ENCODE measurements at regions not wholly inside any gene's neighbourhood (a gene's known extent, or its start where the extent isn't known, plus 50 kb on each side); places are given as distances from the start of the nearest gene placed in this dataset.

GRCh38 chr2:59567151-59567550 is 986.3 kb downstream of the BCL11A start:
- Histone ChIP-seq H3K23me2 (ENCODE audit: low read depth, low read length) (no peaks in the 10 kb centered on the region; the same call in 1 of the 2 replicates), H3K4me1 (replicated peaks in 1 of 4; ENCODE audit: control insufficient read depth in 3 of 4, insufficient read depth in 4 of 4, low read length in 3 of 4) (no peaks in the 10 kb centered on the region; a peak in 1 of 7 replicates), H3K79me1 (ENCODE audit: low read depth, low read length) (no peaks in the 10 kb centered on the region), H3K4me3 (ENCODE audit: extremely low read depth in 1 of 4, insufficient read depth in 2 of 4, low read depth in 3 of 4, low read length in 4 of 4) (no peak overlapping the region), H3K9me3 (ENCODE audit: insufficient read depth in 2 of 2, low read depth in 1 of 2, low read length in 1 of 2) (no peaks in the 10 kb centered on the region), H2BK15ac (ENCODE audit: low read length) (no peak overlapping the region), H3K4ac (replicated peaks; ENCODE audit: insufficient read length, low read depth, low read length) (no peak overlapping the region), H2BK120ac (replicated peaks; ENCODE audit: low read depth, low read length) (no peak overlapping the region), H4K91ac (replicated peaks; ENCODE audit: insufficient read length, low read length) (no peak overlapping the region), H4K20me1 (replicated peaks in 1 of 2; ENCODE audit: control insufficient read depth in 1 of 2, insufficient read depth in 2 of 2, low read length in 2 of 2) (no peaks in the 10 kb centered on the region), H2BK20ac (ENCODE audit: low read length) (no peak overlapping the region), H3K27me3 (replicated peaks in 1 of 4; ENCODE audit: control insufficient read depth in 3 of 4, extremely low read depth in 1 of 4, insufficient read depth in 3 of 4, low read length in 3 of 4) (no peaks in the 10 kb centered on the region), H2AFZ (ENCODE audit: low read length) (no peak overlapping the region), H2AK5ac (ENCODE audit: low read depth, low read length) (no peak overlapping the region), H3K36me3 (ENCODE audit: control insufficient read depth in 2 of 4, insufficient read depth in 4 of 4, low read length in 3 of 4) (no peaks in the 10 kb centered on the region), H4K5ac (ENCODE audit: insufficient read length, low read depth, low read length) (no peak overlapping the region), H2BK12ac (ENCODE audit: low read depth, low read length) (no peak overlapping the region), H3K18ac (ENCODE audit: extremely low read depth, low read length) (no peak overlapping the region), H3K14ac (ENCODE audit: insufficient read length) (no peak overlapping the region), H3K9ac (replicated peaks in 1 of 4; ENCODE audit: extremely low read depth in 1 of 4, low read depth in 3 of 4, low read length in 3 of 4) (no peak overlapping the region), H3K23ac (ENCODE audit: insufficient read length) (no peak overlapping the region), H3K27ac (ENCODE audit: low read depth, low read length) (no peak overlapping the region), H2BK5ac (ENCODE audit: low read depth, low read length) (no peak overlapping the region), H4K8ac (ENCODE audit: extremely low read depth, insufficient read depth, low read length) (no peak overlapping the region), H3K79me2 (ENCODE audit: control insufficient read depth in 1 of 2, insufficient read depth in 2 of 2, low read length in 2 of 2) (no peaks in the 10 kb centered on the region), H3K56ac (replicated peaks; ENCODE audit: insufficient read length, low read depth, low read length) (no peak overlapping the region), H3K4me2 (ENCODE audit: insufficient read depth in 1 of 2, low read depth in 2 of 2, low read length in 2 of 2) (no peak overlapping the region)
- ChIA-PET CTCF (ENCODE audit: partially characterized antibody) (no interaction called here), POLR2A (ENCODE audit: partially characterized antibody) (no interaction called here)
- FAIRE-seq (no peak), DNase-seq (ENCODE audit: low read depth in 1 of 2, low spot score in 2 of 2) (no peak)
- 90% methylated on average over 6 of the region's 6 CpGs; no CpG with 5 or more reads in 1 of the 2 experiments for WGBS, 2 experiments (ENCODE audit: extremely low coverage in 1 of 2, insufficient coverage in 1 of 2, insufficient read length in 1 of 2, insufficient replicate concordance in 2 of 2, low coverage in 1 of 2, low lambda C conversion rate in 2 of 2, missing lambda C conversion rate in 1 of 2)
- TF ChIP-seq KDM5A (IDR thresholded peaks at IDR 0.05; ENCODE audit: low read length) (no peak), SIRT6 (IDR thresholded peaks at IDR 0.05; ENCODE audit: low read length) (no peak), TEAD4 (IDR thresholded peaks at IDR 0.05; ENCODE audit: low read depth, low read length) (no peak), ASH2L (IDR thresholded peaks at IDR 0.05; ENCODE audit: low read length) (no peak), CHD1 (IDR thresholded peaks at IDR 0.05; ENCODE audit: low read depth, low read length) (no peak), RNF2 (IDR thresholded peaks at IDR 0.05; ENCODE audit: borderline replicate concordance, low read depth, low read length, missing control alignments, poor library complexity, severe bottlenecking) (no peak), FOSL1 (IDR thresholded peaks at IDR 0.05; ENCODE audit: insufficient read depth, low read depth, low read length) (no peak), RAD21 (IDR thresholded peaks at IDR 0.05 in 1 of 2, conservative IDR thresholded peaks at IDR 0.05 in 1 of 2; ENCODE audit: low read depth in 2 of 2, low read length in 2 of 2) (no peak), CHD2 (IDR thresholded peaks at IDR 0.05; ENCODE audit: low read length) (no peak), GTF2F1 (IDR thresholded peaks at IDR 0.05; ENCODE audit: borderline replicate concordance, low read depth, low read length) (no peak), POLR2A (IDR thresholded peaks at IDR 0.05; ENCODE audit: control extremely low read depth in 1 of 2, low read depth in 2 of 2, low read length in 2 of 2) (no peak), JUND (IDR thresholded peaks at IDR 0.05; ENCODE audit: low read length) (no peak), JUN (IDR thresholded peaks at IDR 0.05; ENCODE audit: low read depth, low read length) (no peak)
- TF ChIP-seq, protein P1, sequence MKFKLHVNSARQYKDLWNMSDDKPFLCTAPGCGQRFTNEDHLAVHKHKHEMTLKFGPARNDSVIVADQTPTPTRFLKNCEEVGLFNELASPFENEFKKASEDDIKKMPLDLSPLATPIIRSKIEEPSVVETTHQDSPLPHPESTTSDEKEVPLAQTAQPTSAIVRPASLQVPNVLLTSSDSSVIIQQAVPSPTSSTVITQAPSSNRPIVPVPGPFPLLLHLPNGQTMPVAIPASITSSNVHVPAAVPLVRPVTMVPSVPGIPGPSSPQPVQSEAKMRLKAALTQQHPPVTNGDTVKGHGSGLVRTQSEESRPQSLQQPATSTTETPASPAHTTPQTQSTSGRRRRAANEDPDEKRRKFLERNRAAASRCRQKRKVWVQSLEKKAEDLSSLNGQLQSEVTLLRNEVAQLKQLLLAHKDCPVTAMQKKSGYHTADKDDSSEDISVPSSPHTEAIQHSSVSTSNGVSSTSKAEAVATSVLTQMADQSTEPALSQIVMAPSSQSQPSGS (IDR thresholded peaks at IDR 0.05; ENCODE audit: low read length), result no peak
